NCI-H146 (cell line): ENCODE measurements at regions not wholly inside any gene's neighbourhood (a gene's known extent, or its start where the extent isn't known, plus 50 kb on each side); places are given as distances from the start of the nearest gene placed in this dataset.
"Not testable (repeated sequence)": the region's sequence is repeated elsewhere in the genome, so short reads cannot be mapped to it uniquely, and the experiment has no call there.

Experiments used
- DNase-seq: peaks from one replicate; lab custom pipeline; 2025; lab: John Stamatoyannopoulos, UW

GRCh38 chr3:110687138-110687537 is 384.5 kb upstream of the NECTIN3 start:
- no peak for DNase-seq

DNA sequence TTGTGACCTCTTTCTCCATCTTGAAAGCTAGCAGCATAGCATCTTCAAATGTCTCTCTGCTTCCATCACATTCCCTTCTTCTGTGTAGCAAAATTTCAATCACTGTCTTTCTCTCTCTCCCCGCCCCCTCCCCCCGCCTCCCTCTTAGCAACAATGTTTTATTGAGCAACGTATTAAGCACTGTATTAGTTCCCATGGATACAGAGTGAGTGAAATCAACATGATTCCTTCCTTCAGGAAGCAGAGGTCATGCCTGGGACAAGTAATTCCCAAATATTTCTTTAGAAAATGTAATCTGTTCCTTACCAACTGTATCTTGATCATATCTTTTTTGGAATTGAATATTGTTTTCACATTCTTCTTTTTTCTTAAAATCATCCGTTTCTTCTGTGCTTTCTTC is 373.7 kb upstream of the NECTIN3 start:
- no peak for DNase-seq

DNA sequence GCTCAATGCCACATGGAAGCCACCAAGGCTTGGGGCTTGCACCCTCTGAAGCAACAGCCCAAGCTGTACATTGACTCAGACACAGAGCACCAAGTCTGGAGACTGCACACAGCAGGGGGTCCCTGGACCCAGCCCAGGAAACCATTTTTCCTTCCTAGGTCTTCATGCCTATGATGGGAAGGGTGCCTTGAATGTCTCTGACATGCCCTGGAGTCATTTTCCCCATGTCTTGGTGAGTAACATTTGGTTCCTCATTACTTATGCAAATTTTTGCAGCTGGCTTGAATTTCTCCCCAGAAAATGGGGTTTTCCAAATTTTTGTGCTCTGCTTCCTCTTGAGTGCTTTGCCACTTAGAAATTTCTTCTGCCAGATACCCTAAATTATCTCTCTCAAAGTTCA is 367.3 kb upstream of the NECTIN3 start:
- not testable (repeated sequence) for DNase-seq

GRCh38 chr3:110708156-110708555 is 363.5 kb upstream of the NECTIN3 start:
- DNase-seq = no peak

DNA sequence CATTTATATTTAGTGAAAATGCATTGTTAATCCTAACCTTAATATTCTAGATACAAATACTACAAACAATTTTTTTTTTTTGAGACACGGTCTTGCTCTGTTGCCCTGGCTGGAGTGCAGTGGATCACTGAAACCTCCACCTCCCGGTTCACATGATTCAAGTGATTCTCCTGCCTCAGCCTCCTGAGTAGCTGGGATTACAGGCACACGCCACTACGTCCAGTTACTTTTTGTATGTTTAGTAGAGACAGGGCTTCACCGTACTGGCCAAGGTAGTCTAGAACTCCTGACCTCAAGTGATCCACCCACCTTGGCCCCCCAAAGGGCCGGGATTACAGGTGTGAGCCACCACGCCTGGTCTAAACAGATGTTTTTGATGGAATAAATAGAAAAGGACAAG is 361.5 kb upstream of the NECTIN3 start:
- no peak for DNase-seq

DNA sequence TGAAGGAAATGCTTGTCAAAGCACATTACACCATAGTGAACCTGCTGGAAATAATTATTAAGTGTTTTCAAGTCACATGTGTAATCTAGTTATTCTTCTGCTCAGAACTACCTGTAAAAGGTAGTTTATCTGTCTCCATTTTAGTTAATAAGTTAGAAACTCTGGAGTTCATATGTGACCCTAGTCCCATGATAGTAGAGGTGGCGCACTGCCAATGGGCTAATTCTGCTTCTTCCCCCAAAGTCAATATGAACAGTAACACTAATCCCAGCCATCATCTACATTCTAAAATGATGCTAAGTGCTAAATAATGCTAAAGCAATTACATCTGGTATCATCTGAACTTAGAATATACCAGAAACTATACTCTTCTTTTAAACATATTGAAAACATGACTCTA is 361.0 kb upstream of the NECTIN3 start:
- DNase-seq = no peak

- DNase-seq = no peak
These were observed 360.3 kb upstream of the NECTIN3 start for GRCh38 chr3:110711130-110711832.

DNA sequence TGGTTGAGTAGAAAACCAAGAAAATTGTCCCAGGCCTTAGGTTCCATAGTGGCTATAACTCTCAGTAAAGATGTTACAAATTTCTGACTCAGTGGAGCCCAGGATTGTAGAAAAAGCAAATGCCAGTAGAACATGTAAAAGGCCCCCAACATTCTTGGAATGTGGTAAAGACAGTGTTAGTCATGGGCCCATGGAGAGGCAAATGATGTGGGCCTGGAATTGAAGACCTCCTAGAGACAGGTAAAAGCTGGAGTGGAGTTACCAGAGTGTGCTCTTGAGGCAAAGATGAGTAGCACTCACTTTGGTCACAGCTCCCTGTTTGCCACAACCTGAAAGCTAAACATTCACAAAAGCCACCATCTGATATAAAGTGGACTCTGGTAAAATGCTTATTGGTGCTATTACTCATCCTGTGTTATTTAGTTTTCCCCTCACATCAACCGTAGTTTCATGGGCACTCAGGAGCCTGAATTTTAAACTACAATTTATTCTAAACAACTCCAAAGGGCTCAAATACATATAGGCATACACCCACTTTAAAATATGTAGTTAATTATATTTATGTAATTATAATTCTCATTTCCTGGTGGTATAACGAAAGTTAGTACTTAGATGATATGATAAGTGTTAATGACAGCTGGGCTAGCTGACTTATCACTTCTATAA is 359.6 kb upstream of the NECTIN3 start:
- DNase-seq = no peak

GRCh38 chr3:110727056-110727455 is 344.6 kb upstream of the NECTIN3 start:
- DNase-seq = no peak

- no peak for DNase-seq
These were observed 340.5 kb upstream of the NECTIN3 start for GRCh38 chr3:110731148-110731547.

DNA sequence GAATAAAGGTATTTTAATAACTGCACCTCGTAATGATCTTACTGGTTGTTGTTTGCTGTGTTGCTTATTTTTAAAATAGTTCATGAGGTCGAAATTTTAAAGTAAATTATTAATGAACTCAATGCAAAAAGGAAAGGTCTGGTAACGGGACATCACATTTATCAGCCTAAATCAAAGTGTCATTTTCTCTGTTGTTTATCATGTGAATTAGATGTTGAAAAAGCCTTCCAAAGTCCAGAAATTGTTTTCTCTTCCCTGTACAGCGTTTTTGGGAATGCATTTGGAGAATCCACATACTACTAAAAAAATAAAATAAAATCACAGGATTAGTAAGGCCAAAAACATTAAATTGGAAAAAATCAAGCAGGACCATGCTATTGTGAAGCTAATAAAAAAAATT is 339.2 kb upstream of the NECTIN3 start:
- DNase-seq = no peak

GRCh38 chr3:110733045-110733444 is 338.6 kb upstream of the NECTIN3 start:
- no peak for DNase-seq

GRCh38 chr3:110734524-110734923 is 337.1 kb upstream of the NECTIN3 start:
- no peak for DNase-seq

DNA sequence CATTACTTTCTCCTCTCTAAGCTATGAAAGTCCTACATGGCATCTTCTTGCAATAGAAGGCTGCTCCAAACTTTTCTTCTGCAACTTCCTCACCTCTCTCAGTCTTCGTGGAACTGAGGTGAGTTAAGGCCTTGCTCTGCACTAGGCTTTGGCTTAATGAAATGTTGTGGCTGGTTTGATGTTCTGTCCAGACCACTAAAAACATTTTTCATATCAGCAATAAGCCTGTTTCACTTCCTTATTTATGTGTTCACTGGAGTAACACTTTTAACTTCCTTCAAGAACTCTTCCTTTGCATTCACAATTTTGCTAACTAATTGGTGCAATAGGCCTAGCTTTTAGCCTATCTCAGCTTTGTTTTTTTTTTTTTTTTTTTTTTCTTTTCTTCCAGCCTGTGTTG is 335.3 kb upstream of the NECTIN3 start:
- DNase-seq = no peak

DNA sequence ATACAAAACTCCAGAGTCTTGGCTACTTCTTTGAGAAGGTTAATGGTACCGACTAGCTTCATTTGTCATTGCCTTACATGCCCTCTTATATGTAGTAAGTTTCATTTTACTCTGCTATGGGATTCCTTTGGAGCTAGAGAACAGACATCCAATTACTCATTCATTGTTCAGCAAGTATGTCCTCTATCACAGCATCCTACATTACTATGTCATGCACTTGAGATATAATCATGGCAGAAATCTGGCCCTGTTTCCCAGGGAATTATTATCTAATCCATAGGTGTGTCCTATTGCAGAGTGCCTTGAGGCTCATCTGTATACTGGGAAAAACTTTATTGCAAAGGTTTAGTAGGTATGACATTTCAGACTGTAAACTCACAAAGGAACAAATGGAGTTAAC is 333.1 kb upstream of the NECTIN3 start:
- no peak for DNase-seq

- no peak for DNase-seq
These were observed 329.7 kb upstream of the NECTIN3 start for GRCh38 chr3:110741891-110742290.

DNA sequence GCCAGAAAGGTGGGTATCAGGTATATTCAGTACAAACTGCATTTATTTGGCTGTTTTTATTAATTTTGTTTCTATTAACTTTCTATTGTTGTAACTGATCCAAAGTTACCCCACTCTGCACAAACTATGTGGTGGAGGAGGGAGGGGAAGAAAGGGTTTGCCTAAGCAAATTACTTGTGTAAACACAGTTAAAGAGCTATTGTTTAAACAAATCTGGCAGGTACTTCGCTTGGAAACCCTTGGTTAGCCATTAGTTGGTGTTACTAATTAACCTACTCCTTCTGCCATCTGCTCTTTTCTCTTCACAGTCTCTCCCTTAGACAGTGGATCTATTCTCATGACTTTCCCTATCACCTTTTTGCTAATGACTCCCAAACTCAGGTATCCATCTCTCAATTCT is 328.4 kb upstream of the NECTIN3 start:
- no peak for DNase-seq

- DNase-seq = no peak
These were observed 327.6 kb upstream of the NECTIN3 start for GRCh38 chr3:110743984-110744383.

DNA sequence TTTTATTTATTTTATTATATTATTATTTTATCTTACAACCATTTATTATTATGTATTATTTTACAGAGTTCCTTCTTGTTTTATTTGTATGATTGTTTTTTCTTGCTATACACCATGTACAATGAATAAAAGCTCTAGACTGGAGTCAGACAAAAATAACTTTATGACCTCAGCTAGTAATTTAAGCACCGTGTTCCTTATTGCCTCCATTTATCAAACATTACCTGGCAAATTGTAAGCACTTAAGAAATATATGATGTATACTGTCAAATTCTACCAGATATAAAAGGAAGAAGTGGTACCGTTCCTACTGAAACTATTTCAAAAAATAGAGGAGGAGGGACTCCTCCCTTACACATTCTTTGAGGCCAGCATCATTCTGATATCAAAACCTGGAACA is 326.9 kb upstream of the NECTIN3 start:
- no peak for DNase-seq

DNA sequence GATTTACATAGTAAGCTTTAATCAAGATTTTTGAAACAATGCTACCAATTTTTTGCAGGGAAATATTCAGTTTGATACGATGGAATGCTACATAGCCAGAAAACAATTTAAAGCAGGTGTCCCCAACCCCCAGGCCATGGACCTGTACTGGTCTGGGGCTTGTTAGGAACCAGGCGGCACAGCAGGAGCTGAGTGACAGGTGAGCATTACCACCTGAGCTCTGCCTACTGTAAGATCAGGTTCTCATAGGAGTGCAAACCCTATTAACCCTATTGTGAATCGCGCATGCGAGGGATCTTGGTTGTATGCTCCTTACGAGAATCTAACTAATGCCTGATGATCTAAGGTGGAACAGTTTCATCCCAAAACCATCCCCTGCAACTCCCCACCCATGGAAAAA is 322.6 kb upstream of the NECTIN3 start:
- no peak for DNase-seq

GRCh38 chr3:110750201-110750600 is 321.4 kb upstream of the NECTIN3 start:
- DNase-seq = no peak

GRCh38 chr3:110752307-110752706 is 319.3 kb upstream of the NECTIN3 start:
- no peak for DNase-seq

- DNase-seq = no peak
These were observed 318.1 kb upstream of the NECTIN3 start for GRCh38 chr3:110753516-110753915.
